ENCODE measurements at regions not wholly inside any gene's neighbourhood (a gene's known extent, or its start where the extent isn't known, plus 50 kb on each side); places are given as distances from the start of the nearest gene placed in this dataset.

- Mint-ChIP-seq H3K27ac (no peak overlapping the region), H3K4me1 (no peaks in the 10 kb centered on the region), H3K9me3 (peaks cover 12 to 18% of the 10 kb centered on the region in 2 donors), H3K4me3 (no peak overlapping the region), H3K27me3 (ENCODE audit: low read depth in 2 of 2) (no peaks in the 10 kb centered on the region), H3K36me3 (no peaks in the 10 kb centered on the region)
- no peak for ATAC-seq
- H3K27ac ChIP-seq (ENCODE audit: low read length) = no peak overlapping the region
- DNase-seq = no peak
- H3K9me3 ChIP-seq (ENCODE audit: control insufficient read depth, insufficient read depth, low read length) = no peaks in the 10 kb centered on the region
- WGBS (ENCODE audit: insufficient coverage) = 71% methylated on average over 2 of the region's 4 CpGs
- TF ChIP-seq CTCF (IDR thresholded peaks at IDR 0.05) = no peak
- intact Hi-C loops (cut with micrococcal nuclease) = no loop called here
- no peak overlapping the region for H3K4me3 ChIP-seq (ENCODE audit: low read length)
- H3K27me3 ChIP-seq (ENCODE audit: control insufficient read depth, insufficient read depth, low read length) = no peaks in the 10 kb centered on the region
- no peaks in the 10 kb centered on the region for H3K36me3 ChIP-seq (ENCODE audit: control insufficient read depth, insufficient read depth, low read length)
- no peaks in the 10 kb centered on the region for H3K4me1 ChIP-seq (ENCODE audit: control insufficient read depth, insufficient read depth, low read length)
Measured at GRCh38 chr7:68544851-68545250, 1053.4 kb upstream of the AUTS2 start.

- Mint-ChIP-seq H3K36me3 (no peaks in the 10 kb centered on the region), H3K4me3 (no peak overlapping the region), H3K27ac (no peak overlapping the region), H3K4me1 (no peaks in the 10 kb centered on the region), H3K9me3 (peaks cover 8 to 16% of the 10 kb centered on the region in 2 donors), H3K27me3 (ENCODE audit: low read depth in 2 of 2) (no peaks in the 10 kb centered on the region)
- intact Hi-C loops (cut with micrococcal nuclease) = no loop called here
- no peaks in the 10 kb centered on the region for H3K9me3 ChIP-seq (ENCODE audit: control insufficient read depth, insufficient read depth, low read length)
- no peak for ATAC-seq
- H3K4me1 ChIP-seq (ENCODE audit: control insufficient read depth, insufficient read depth, low read length) = no peaks in the 10 kb centered on the region
- no peak for DNase-seq
- no peaks in the 10 kb centered on the region for H3K36me3 ChIP-seq (ENCODE audit: control insufficient read depth, insufficient read depth, low read length)
- WGBS (ENCODE audit: insufficient coverage) = 77% methylated on average over 6 of the region's 6 CpGs
- no peak for TF ChIP-seq CTCF (IDR thresholded peaks at IDR 0.05)
- no peak overlapping the region for H3K27ac ChIP-seq (ENCODE audit: low read length)
- no peak overlapping the region for H3K4me3 ChIP-seq (ENCODE audit: low read length)
- no peaks in the 10 kb centered on the region for H3K27me3 ChIP-seq (ENCODE audit: control insufficient read depth, insufficient read depth, low read length)
Measured at GRCh38 chr7:68547181-68547580, 1051.1 kb upstream of the AUTS2 start.

- no peak for TF ChIP-seq CTCF (IDR thresholded peaks at IDR 0.05)
- Mint-ChIP-seq H3K36me3 (no peaks in the 10 kb centered on the region), H3K4me1 (no peaks in the 10 kb centered on the region), H3K27ac (no peak overlapping the region), H3K4me3 (no peak overlapping the region), H3K9me3 (peaks cover 8 to 16% of the 10 kb centered on the region in 2 donors), H3K27me3 (ENCODE audit: low read depth in 2 of 2) (no peaks in the 10 kb centered on the region)
- ATAC-seq (no peak), DNase-seq (no peak)
- no peak overlapping the region for H3K27ac ChIP-seq (ENCODE audit: low read length)
- WGBS (ENCODE audit: insufficient coverage) = 89% methylated on average over 8 of the region's 10 CpGs
- H3K9me3 ChIP-seq (ENCODE audit: control insufficient read depth, insufficient read depth, low read length) = no peaks in the 10 kb centered on the region
- no peaks in the 10 kb centered on the region for H3K4me1 ChIP-seq (ENCODE audit: control insufficient read depth, insufficient read depth, low read length)
- H3K4me3 ChIP-seq (ENCODE audit: low read length) = no peak overlapping the region
- no peaks in the 10 kb centered on the region for H3K27me3 ChIP-seq (ENCODE audit: control insufficient read depth, insufficient read depth, low read length)
- H3K36me3 ChIP-seq (ENCODE audit: control insufficient read depth, insufficient read depth, low read length) = no peaks in the 10 kb centered on the region
- intact Hi-C loops (cut with micrococcal nuclease) = no loop called here
Measured at GRCh38 chr7:68547799-68548198, 1050.5 kb upstream of the AUTS2 start.

- 91% methylated on average over 2 of the region's 2 CpGs for WGBS (ENCODE audit: insufficient coverage)
- Histone ChIP-seq H3K4me3 (ENCODE audit: low read length) (no peak overlapping the region), H3K4me1 (ENCODE audit: control insufficient read depth, insufficient read depth, low read length) (no peaks in the 10 kb centered on the region), H3K27me3 (ENCODE audit: control insufficient read depth, insufficient read depth, low read length) (no peaks in the 10 kb centered on the region), H3K36me3 (ENCODE audit: control insufficient read depth, insufficient read depth, low read length) (no peaks in the 10 kb centered on the region), H3K9me3 (ENCODE audit: control insufficient read depth, insufficient read depth, low read length) (no peaks in the 10 kb centered on the region), H3K27ac (ENCODE audit: low read length) (no peak overlapping the region)
- intact Hi-C loops (cut with micrococcal nuclease) = no loop called here
- Mint-ChIP-seq H3K27me3 (ENCODE audit: low read depth in 2 of 2) (no peaks in the 10 kb centered on the region), H3K4me3 (no peak overlapping the region), H3K9me3 (peaks cover 7 to 14% of the 10 kb centered on the region in 2 donors), H3K4me1 (no peaks in the 10 kb centered on the region), H3K36me3 (no peaks in the 10 kb centered on the region), H3K27ac (no peak overlapping the region)
- no peak for ATAC-seq
- DNase-seq = no peak
- TF ChIP-seq CTCF (IDR thresholded peaks at IDR 0.05) = no peak
Measured at GRCh38 chr7:68550027-68550426, 1048.2 kb upstream of the AUTS2 start.

Measured in natural killer cell (primary cell).